K562 (cell line): ENCODE measurements at regions not wholly inside any gene's neighbourhood (a gene's known extent, or its start where the extent isn't known, plus 50 kb on each side); places are given as distances from the start of the nearest gene placed in this dataset.
"Not testable (repeated sequence)": the region's sequence is repeated elsewhere in the genome, so short reads cannot be mapped to it uniquely, and the experiment has no call there.

ENCODE experiments used
- ATAC-seq: fragments of 200-7000 bp; cut with Tn5 transposase; 3 replicates; pipeline ENCODE4 v1.9.1; 2020; ENCODE audit warnings: moderate library complexity
- BruUV-seq: library from RNA; stranded (reverse); fragments of 400-500 nt; replicated peaks from 2 replicates; lab custom pipeline; 2021; lab: Mats Ljungman, UMichigan
- CTCF ChIA-PET: fragments of 300-600 bp; formaldehyde crosslinking; extraction: SDS; loops from one replicate; lab custom pipeline; 2021; ENCODE audit warnings: low intra/inter-chr PET ratio; lab: Yijun Ruan, JAX
- POLR2A ChIA-PET: fragments of 300-600, 350-650 bp; sonication (Branson Sonifier 250); formaldehyde crosslinking; extraction: SDS; loops from one replicate; lab custom pipeline; 2021; ENCODE audit warnings: antibody characterized with exemption, inconsistent platforms; lab: Yijun Ruan, JAX
- DNase-seq, 4 experiments: peaks; one replicate each; pipeline versions ENCODE4 v3.0.0 to v3.0.0-alpha.2; 2011 to 2018; ENCODE audit warnings: low spot score in 3 of 4, mixed read lengths in 3 of 4; ENCODE audit errors: extremely low read depth in 1 of 4
- FAIRE-seq: peaks from 2 replicates; lab custom pipeline; 2011; peaks lifted over from hg19 to GRCh38; lab: Jason Lieb, UNC
- H2AFZ ChIP-seq: 2 replicates; pipeline ENCODE4 v1.6.0; 2011; ENCODE audit warnings: low read depth, low read length, control low read depth, inconsistent platforms
- H3K27ac ChIP-seq: fragments of 200-600 bp; 3 replicates; pipeline ENCODE4 v1.8.0; 2011; ENCODE audit warnings: low read depth, mild to moderate bottlenecking, control low read depth, inconsistent platforms, low read length, moderate library complexity, mixed read lengths; ENCODE audit errors: extremely low read depth
- H3K27me3 ChIP-seq, 2 experiments: fragments of 300-600 bp in 1 of 2; 2 replicates in 1 of 2; 3 replicates in 1 of 2; pipeline versions ENCODE4 v1.6.0 to v1.8.0; 2011; ENCODE audit warnings: inconsistent platforms in 2 of 2, low read length in 2 of 2, mild to moderate bottlenecking in 1 of 2, mixed read lengths in 1 of 2, moderate library complexity in 1 of 2; ENCODE audit not compliant: control insufficient read depth in 2 of 2, insufficient read depth in 2 of 2
- H3K36me3 ChIP-seq: fragments of 300-600 bp; 3 replicates; pipeline ENCODE4 v1.8.0; 2011; ENCODE audit warnings: mild to moderate bottlenecking, low read length, inconsistent platforms; ENCODE audit not compliant: control insufficient read depth, insufficient read depth
- H3K4me1 ChIP-seq, 2 experiments: fragments of 200-600 bp in 1 of 2; replicated peaks in 1 of 2; 2 replicates in 1 of 2; 3 replicates in 1 of 2; pipeline versions ENCODE4 v1.5.1 to v1.8.0; 2011; ENCODE audit warnings: inconsistent platforms in 2 of 2, low read length in 2 of 2, mild to moderate bottlenecking in 1 of 2, mixed read lengths in 1 of 2, moderate library complexity in 1 of 2; ENCODE audit not compliant: control insufficient read depth in 2 of 2, insufficient read depth in 2 of 2
- H3K4me2 ChIP-seq: 2 replicates; pipeline ENCODE4 v1.6.1; 2011; ENCODE audit warnings: low read length, control low read depth, inconsistent platforms, mixed read lengths; ENCODE audit not compliant: insufficient read depth
- H3K4me3 ChIP-seq: fragments of 200-600 bp; sonication (generic), shearing (Covaris generic); 2 replicates; pipeline ENCODE4 v1.5.1; 2016; ENCODE audit warnings: control low read depth, inconsistent platforms
- H3K79me2 ChIP-seq: fragments of 200-600 bp; 3 replicates; pipeline ENCODE4 v1.8.0; 2011; ENCODE audit warnings: low read length, inconsistent platforms; ENCODE audit not compliant: control insufficient read depth, insufficient read depth
- H3K9ac ChIP-seq, 2 experiments: 2 replicates each; pipeline versions ENCODE4 v1.6.0 to v1.6.1; 2011; ENCODE audit warnings: low read depth in 2 of 2, low read length in 2 of 2, control low read depth in 1 of 2, inconsistent platforms in 1 of 2, mild to moderate bottlenecking in 1 of 2, mixed read lengths in 1 of 2; ENCODE audit not compliant: insufficient read depth in 1 of 2
- H3K9me1 ChIP-seq: one replicate; pipeline ENCODE4 v1.6.0; 2011; ENCODE audit warnings: inconsistent platforms, mild to moderate bottlenecking, low read length, moderate library complexity; ENCODE audit not compliant: control insufficient read depth, insufficient read depth
- H3K9me3 ChIP-seq: replicated peaks from 2 replicates; pipeline ENCODE4 v1.5.1; 2011; ENCODE audit warnings: low read depth, low read length, inconsistent platforms; ENCODE audit not compliant: control insufficient read depth, insufficient read depth
- H4K20me1 ChIP-seq: replicated peaks from 2 replicates; pipeline ENCODE4 v1.6.1; 2011; ENCODE audit warnings: low read length, inconsistent platforms, mixed read lengths; ENCODE audit not compliant: control insufficient read depth, insufficient read depth
- SUPT5H ChIP-seq: fragments of 450-650 bp; IDR thresholded peaks from 2 replicates; pipeline ENCODE4 v1.6.1; 2016
- whole genome bisulfite sequencing: fragments of 100-300 bp; shearing (Covaris generic); methylation state at CpG from one replicate; pipeline ENCODE4 v1.1.6; 2016; ENCODE audit warnings: low coverage, mixed read lengths; ENCODE audit not compliant: insufficient coverage; ENCODE audit errors: missing lambda C conversion rate; 5-methylcytosine and 5-hydroxymethylcytosine counted together
- in situ Hi-C: fragments of 300-500 bp; cut with MboI; formaldehyde crosslinking; loops from 4 replicates; pipeline ENCODE4 v1.15.0; 2018; ENCODE audit warnings: inconsistent platforms, mixed read lengths
- intact Hi-C: fragments of 100-400 bp; cut with micrococcal nuclease; formaldehyde crosslinking; loops from 2 replicates; pipeline ENCODE4 v1.14.2; 2022
- TF ChIP-seq, protein P1 (sequence below), 2 experiments: fragments of 450-650 bp in 1 of 2; sonication (generic) in 1 of 2; formaldehyde crosslinking in 1 of 2; IDR thresholded peaks; 2 replicates each; pipeline versions ENCODE4 v1.7.1 to v1.9.0; 2016 to 2022; ENCODE audit warnings: inconsistent platforms in 1 of 2, mild to moderate bottlenecking in 1 of 2, missing genetic modification reagents in 1 of 2

DNA sequence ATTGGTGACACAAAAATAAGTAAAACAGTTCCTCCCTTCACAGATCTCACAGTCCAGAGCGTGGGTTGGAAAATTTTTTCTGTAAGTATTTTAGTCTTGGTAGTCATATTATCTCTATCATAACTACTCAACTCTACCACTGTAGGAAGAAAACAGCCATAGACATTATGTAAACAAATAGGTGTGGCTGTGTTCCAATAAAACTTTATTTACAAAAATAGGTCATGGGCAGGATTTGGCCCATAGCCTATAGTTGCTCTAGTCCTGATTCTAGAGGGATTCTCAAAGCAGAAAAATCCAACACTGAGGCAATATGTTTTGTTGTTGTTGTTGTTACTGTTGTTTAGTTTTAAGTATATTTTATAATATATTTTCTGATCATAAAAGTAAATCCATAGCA is 206.1 kb upstream of the GADL1 start:
- intact Hi-C loops: no loop called here
- BruUV-seq: no TSS peak

DNA sequence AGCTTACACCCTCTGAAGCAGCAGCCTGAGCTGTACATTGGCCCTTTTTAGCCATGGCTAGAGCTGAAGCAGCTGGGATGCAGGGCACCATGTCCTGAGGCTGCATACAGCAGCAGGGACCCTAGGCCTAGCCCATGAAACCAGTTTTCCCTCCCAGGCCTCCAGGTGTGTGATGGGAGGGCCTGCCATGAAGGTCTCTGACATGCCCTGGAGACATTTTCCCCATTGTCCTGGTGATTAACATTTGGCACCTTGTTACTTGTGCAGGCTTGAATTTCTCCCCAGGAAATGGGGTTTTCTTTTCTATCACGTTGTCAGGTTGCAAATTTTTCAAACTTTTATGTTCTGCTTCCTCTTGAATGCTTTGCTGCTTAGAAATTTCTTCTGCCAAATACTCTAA is 206.8 kb upstream of the GADL1 start:
- H3K4me3 ChIP-seq, BruUV-seq, H3K27me3 ChIP-seq, H3K9me1 ChIP-seq, H2AFZ ChIP-seq, H3K4me2 ChIP-seq, ATAC-seq, FAIRE-seq, H3K9me3 ChIP-seq, H4K20me1 ChIP-seq, DNase-seq, H3K36me3 ChIP-seq, CTCF ChIA-PET, H3K4me1 ChIP-seq, intact Hi-C loops, H3K79me2 ChIP-seq, in situ Hi-C loops, H3K27ac ChIP-seq, H3K9ac ChIP-seq, POLR2A ChIA-PET: not testable (repeated sequence)
- WGBS: 0% methylated on average over 1 of the region's 1 CpG

More for the DNA sequence above, 206.1 kb upstream of the GADL1 start:
- H3K27me3 ChIP-seq: no peaks in the 10 kb centered on the region
- ChIA-PET CTCF (no interaction called here), POLR2A (no interaction called here)
- DNase-seq (no peak), FAIRE-seq (no peak), ATAC-seq (no peak)
- no peaks in the 10 kb centered on the region; a peak in 1 of 5 replicates for H3K4me1 ChIP-seq
- no peak overlapping the region for H3K4me2 ChIP-seq
- no peaks in the 10 kb centered on the region for H3K36me3 ChIP-seq
- no peaks in the 10 kb centered on the region for H3K79me2 ChIP-seq
- TF ChIP-seq, protein P1, sequence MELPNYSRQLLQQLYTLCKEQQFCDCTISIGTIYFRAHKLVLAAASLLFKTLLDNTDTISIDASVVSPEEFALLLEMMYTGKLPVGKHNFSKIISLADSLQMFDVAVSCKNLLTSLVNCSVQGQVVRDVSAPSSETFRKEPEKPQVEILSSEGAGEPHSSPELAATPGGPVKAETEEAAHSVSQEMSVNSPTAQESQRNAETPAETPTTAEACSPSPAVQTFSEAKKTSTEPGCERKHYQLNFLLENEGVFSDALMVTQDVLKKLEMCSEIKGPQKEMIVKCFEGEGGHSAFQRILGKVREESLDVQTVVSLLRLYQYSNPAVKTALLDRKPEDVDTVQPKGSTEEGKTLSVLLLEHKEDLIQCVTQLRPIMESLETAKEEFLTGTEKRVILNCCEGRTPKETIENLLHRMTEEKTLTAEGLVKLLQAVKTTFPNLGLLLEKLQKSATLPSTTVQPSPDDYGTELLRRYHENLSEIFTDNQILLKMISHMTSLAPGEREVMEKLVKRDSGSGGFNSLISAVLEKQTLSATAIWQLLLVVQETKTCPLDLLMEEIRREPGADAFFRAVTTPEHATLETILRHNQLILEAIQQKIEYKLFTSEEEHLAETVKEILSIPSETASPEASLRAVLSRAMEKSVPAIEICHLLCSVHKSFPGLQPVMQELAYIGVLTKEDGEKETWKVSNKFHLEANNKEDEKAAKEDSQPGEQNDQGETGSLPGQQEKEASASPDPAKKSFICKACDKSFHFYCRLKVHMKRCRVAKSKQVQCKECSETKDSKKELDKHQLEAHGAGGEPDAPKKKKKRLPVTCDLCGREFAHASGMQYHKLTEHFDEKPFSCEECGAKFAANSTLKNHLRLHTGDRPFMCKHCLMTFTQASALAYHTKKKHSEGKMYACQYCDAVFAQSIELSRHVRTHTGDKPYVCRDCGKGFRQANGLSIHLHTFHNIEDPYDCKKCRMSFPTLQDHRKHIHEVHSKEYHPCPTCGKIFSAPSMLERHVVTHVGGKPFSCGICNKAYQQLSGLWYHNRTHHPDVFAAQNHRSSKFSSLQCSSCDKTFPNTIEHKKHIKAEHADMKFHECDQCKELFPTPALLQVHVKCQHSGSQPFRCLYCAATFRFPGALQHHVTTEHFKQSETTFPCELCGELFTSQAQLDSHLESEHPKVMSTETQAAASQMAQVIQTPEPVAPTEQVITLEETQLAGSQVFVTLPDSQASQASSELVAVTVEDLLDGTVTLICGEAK (IDR thresholded peaks at IDR 0.05): peak; percentile 83
- TF ChIP-seq, protein P1 (CRISPR knock-in tag; IDR thresholded peaks at IDR 0.05): peak; percentile 51; the same call in 1 of the 2 replicates
- no peak for TF ChIP-seq SUPT5H
- no peak overlapping the region for H2AFZ ChIP-seq
- H3K9ac ChIP-seq: no peak overlapping the region
- H3K9me1 ChIP-seq: no peaks in the 10 kb centered on the region
- WGBS: 19% methylated on average over 1 of the region's 1 CpG
- in situ Hi-C loops: no loop called here
- no peak overlapping the region for H3K27ac ChIP-seq
- H3K9me3 ChIP-seq: no peaks in the 10 kb centered on the region
- no peaks in the 10 kb centered on the region for H4K20me1 ChIP-seq
- H3K4me3 ChIP-seq: no peak overlapping the region
